WTC11 (cell line): ENCODE measurements at regions not wholly inside any gene's neighbourhood (a gene's known extent, or its start where the extent isn't known, plus 50 kb on each side); places are given as distances from the start of the nearest gene placed in this dataset.
"Not testable (repeated sequence)": the region's sequence is repeated elsewhere in the genome, so short reads cannot be mapped to it uniquely, and the experiment has no call there.

Source experiments
- CREB1 ChIP-seq: sonication (generic); formaldehyde crosslinking; IDR thresholded peaks from 2 replicates; pipeline ENCODE4 v1.8.0; 2023; ENCODE audit warnings: mild to moderate bottlenecking, missing genetic modification reagents
- CREM ChIP-seq: sonication (generic); formaldehyde crosslinking; IDR thresholded peaks from 2 replicates; pipeline ENCODE4 v1.8.1; 2022; ENCODE audit warnings: mild to moderate bottlenecking, missing genetic modification reagents, moderate library complexity
- FOXK1 ChIP-seq: sonication (generic); formaldehyde crosslinking; IDR thresholded peaks from 2 replicates; pipeline ENCODE4 v1.8.0; 2022; ENCODE audit warnings: mild to moderate bottlenecking, moderate library complexity, missing genetic modification reagents
- MXD4 ChIP-seq: fragments of 250-450 bp; sonication (Bioruptor Pico); IDR thresholded peaks from 2 replicates; pipeline ENCODE4 v1.8.0; 2021; ENCODE audit warnings: mild to moderate bottlenecking, moderate library complexity, borderline replicate concordance
- PRRX2 ChIP-seq: fragments of 250-450 bp; sonication (Bioruptor Pico); IDR thresholded peaks from 2 replicates; pipeline ENCODE4 v1.8.0; 2021; ENCODE audit warnings: mild to moderate bottlenecking
- RELA ChIP-seq: sonication (generic); formaldehyde crosslinking; IDR thresholded peaks from 2 replicates; pipeline ENCODE4 v1.8.1; 2022; ENCODE audit warnings: missing genetic modification reagents, mild to moderate bottlenecking, borderline replicate concordance
- SMAD4 ChIP-seq: sonication (generic); formaldehyde crosslinking; IDR thresholded peaks from 2 replicates; pipeline ENCODE4 v1.8.0; 2022; ENCODE audit warnings: mild to moderate bottlenecking, missing genetic modification reagents
- TF ChIP-seq, protein P1 (sequence below): sonication (generic); formaldehyde crosslinking; conservative IDR thresholded peaks from 2 replicates; pipeline ENCODE4 v1.8.1; 2022; ENCODE audit warnings: mild to moderate bottlenecking, missing genetic modification reagents
- TF ChIP-seq, protein P2 (sequence below): fragments of 200-600 bp; IDR thresholded peaks from 2 replicates; pipeline ENCODE4 v1.8.0; 2022; ENCODE audit warnings: antibody characterized with exemption
- TF ChIP-seq, protein P3 (sequence below): sonication (generic); formaldehyde crosslinking; IDR thresholded peaks from 2 replicates; pipeline ENCODE4 v1.8.0; 2022; ENCODE audit warnings: mild to moderate bottlenecking, missing genetic modification reagents
- TF ChIP-seq, protein P4 (sequence below): sonication (generic); formaldehyde crosslinking; IDR thresholded peaks from 2 replicates; pipeline ENCODE4 v1.8.0; 2022; ENCODE audit warnings: mild to moderate bottlenecking, missing genetic modification reagents
- TF ChIP-seq, protein P5 (sequence below): sonication (generic); formaldehyde crosslinking; IDR thresholded peaks from 2 replicates; pipeline ENCODE4 v1.8.1; 2023; ENCODE audit warnings: mild to moderate bottlenecking, missing genetic modification reagents

DNA sequence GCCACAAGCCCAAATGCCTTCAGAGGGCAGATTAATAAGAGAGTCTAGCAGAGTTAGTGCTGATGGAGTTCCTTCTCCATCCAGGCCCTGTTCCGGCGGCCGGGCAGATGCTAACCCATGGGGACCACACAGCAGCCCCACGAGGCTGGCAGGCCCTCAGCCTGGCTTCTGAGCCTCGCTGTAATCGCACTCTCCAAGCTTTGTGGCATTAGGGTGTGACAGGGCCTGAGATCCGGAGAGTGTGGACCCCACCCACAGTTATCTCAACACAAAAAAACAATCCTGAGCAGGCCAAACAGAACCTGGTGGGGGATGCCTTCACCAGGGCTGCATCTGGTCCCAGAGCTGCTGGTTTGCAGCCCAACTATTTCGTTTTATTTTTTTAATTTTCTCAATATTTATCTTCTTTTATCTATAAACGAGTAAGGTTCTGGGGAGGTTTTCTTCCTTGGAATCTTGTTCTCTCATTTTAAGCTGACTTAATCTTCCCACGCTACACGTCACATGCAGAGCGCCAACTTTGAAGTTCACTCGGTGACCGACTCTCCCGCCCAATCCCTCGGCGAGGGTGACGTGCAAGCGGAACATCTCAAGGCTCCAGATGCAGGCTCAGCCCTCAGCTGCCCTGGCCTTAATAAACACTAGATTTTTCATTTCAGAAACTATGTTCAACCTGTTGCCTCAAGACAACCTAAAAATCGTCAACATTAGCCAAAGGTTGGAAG is 372.4 kb downstream of the BCL2L11 start:
- TF ChIP-seq, protein P1, sequence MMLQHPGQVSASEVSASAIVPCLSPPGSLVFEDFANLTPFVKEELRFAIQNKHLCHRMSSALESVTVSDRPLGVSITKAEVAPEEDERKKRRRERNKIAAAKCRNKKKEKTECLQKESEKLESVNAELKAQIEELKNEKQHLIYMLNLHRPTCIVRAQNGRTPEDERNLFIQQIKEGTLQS (CRISPR knock-in tag): not testable (repeated sequence)
- TF ChIP-seq, protein P2, sequence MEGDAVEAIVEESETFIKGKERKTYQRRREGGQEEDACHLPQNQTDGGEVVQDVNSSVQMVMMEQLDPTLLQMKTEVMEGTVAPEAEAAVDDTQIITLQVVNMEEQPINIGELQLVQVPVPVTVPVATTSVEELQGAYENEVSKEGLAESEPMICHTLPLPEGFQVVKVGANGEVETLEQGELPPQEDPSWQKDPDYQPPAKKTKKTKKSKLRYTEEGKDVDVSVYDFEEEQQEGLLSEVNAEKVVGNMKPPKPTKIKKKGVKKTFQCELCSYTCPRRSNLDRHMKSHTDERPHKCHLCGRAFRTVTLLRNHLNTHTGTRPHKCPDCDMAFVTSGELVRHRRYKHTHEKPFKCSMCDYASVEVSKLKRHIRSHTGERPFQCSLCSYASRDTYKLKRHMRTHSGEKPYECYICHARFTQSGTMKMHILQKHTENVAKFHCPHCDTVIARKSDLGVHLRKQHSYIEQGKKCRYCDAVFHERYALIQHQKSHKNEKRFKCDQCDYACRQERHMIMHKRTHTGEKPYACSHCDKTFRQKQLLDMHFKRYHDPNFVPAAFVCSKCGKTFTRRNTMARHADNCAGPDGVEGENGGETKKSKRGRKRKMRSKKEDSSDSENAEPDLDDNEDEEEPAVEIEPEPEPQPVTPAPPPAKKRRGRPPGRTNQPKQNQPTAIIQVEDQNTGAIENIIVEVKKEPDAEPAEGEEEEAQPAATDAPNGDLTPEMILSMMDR: not testable (repeated sequence)
- not testable (repeated sequence) for TF ChIP-seq MXD4 (CRISPR knock-in tag); CREM (CRISPR knock-in tag); SMAD4 (CRISPR knock-in tag); RELA (CRISPR knock-in tag); PRRX2 (CRISPR knock-in tag); FOXK1; CREB1
- TF ChIP-seq, protein P3, sequence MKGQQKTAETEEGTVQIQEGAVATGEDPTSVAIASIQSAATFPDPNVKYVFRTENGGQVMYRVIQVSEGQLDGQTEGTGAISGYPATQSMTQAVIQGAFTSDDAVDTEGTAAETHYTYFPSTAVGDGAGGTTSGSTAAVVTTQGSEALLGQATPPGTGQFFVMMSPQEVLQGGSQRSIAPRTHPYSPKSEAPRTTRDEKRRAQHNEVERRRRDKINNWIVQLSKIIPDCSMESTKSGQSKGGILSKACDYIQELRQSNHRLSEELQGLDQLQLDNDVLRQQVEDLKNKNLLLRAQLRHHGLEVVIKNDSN: not testable (repeated sequence)
- TF ChIP-seq, protein P4, sequence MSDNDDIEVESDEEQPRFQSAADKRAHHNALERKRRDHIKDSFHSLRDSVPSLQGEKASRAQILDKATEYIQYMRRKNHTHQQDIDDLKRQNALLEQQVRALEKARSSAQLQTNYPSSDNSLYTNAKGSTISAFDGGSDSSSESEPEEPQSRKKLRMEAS (CRISPR knock-in tag): not testable (repeated sequence)
- TF ChIP-seq, protein P5, sequence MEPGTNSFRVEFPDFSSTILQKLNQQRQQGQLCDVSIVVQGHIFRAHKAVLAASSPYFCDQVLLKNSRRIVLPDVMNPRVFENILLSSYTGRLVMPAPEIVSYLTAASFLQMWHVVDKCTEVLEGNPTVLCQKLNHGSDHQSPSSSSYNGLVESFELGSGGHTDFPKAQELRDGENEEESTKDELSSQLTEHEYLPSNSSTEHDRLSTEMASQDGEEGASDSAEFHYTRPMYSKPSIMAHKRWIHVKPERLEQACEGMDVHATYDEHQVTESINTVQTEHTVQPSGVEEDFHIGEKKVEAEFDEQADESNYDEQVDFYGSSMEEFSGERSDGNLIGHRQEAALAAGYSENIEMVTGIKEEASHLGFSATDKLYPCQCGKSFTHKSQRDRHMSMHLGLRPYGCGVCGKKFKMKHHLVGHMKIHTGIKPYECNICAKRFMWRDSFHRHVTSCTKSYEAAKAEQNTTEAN (CRISPR knock-in tag): not testable (repeated sequence)
